ENCODE measurements at regions not wholly inside any gene's neighbourhood (a gene's known extent, or its start where the extent isn't known, plus 50 kb on each side); places are given as distances from the start of the nearest gene placed in this dataset.

- TF ChIP-seq CTCF (conservative IDR thresholded peaks at IDR 0.05) = no peak
- no peak for TF ChIP-seq ZFX (IDR thresholded peaks at IDR 0.05)
Observed at GRCh38 chr2:120874888-120875275, 139.2 kb downstream of the GLI2 start.

Measured in C4-2B (cell line).